ENCODE measurements at regions not wholly inside any gene's neighbourhood (a gene's known extent, or its start where the extent isn't known, plus 50 kb on each side); places are given as distances from the start of the nearest gene placed in this dataset.

GRCh38 chr3:8200996-8201395 is 300.6 kb upstream of the LMCD1 start:
- TF ChIP-seq CTCF (IDR thresholded peaks at IDR 0.05) (no peak), EP300 (IDR thresholded peaks at IDR 0.05) (no peak)

Measured in upper lobe of left lung (tissue), 4 donors.